KMS-11 (cell line): ENCODE measurements at regions not wholly inside any gene's neighbourhood (a gene's known extent, or its start where the extent isn't known, plus 50 kb on each side); places are given as distances from the start of the nearest gene placed in this dataset.

Experiments
- H2AFZ ChIP-seq: fragments of 200-600 bp; sonication (generic); 2 replicates; pipeline ENCODE4 v1.6.1; 2016; ENCODE audit warnings: antibody characterized with exemption, mixed run types, low read depth
- H3K27ac ChIP-seq: fragments of 200-600 bp; sonication (generic); 2 replicates; pipeline ENCODE4 v1.6.1; 2016; ENCODE audit warnings: mild to moderate bottlenecking, mixed run types
- H3K27me3 ChIP-seq: fragments of 200-600 bp; sonication (generic); 2 replicates; pipeline ENCODE4 v1.6.1; 2017; ENCODE audit warnings: mild to moderate bottlenecking, low read depth, mixed run types, moderate library complexity; ENCODE audit not compliant: insufficient read depth
- H3K36me3 ChIP-seq: fragments of 200-600 bp; sonication (generic); 2 replicates; pipeline ENCODE4 v1.6.1; 2017; ENCODE audit warnings: mild to moderate bottlenecking, mixed run types; ENCODE audit not compliant: insufficient read depth
- H3K4me1 ChIP-seq: fragments of 200-600 bp; sonication (generic); 2 replicates; pipeline ENCODE4 v1.6.1; 2016; ENCODE audit warnings: mild to moderate bottlenecking, low read depth, mixed run types; ENCODE audit not compliant: poor library complexity, severe bottlenecking
- H3K4me2 ChIP-seq: fragments of 200-600 bp; sonication (generic); 2 replicates; pipeline ENCODE4 v1.7.0; 2016; ENCODE audit warnings: mild to moderate bottlenecking, mixed run types
- H3K4me3 ChIP-seq: fragments of 200-600 bp; sonication (generic); IDR thresholded peaks from 2 replicates; pipeline ENCODE4 v1.6.1; 2017; ENCODE audit warnings: low read depth, low read length, mixed read lengths; ENCODE audit not compliant: insufficient read depth
- H3K79me2 ChIP-seq: fragments of 200-600 bp; sonication (generic); 2 replicates; pipeline ENCODE4 v1.6.1; 2016; ENCODE audit warnings: low read depth, mixed run types; ENCODE audit not compliant: insufficient read depth
- H3K9ac ChIP-seq: fragments of 200-600 bp; sonication (generic); 2 replicates; pipeline ENCODE4 v1.6.1; 2016; ENCODE audit warnings: mild to moderate bottlenecking, mixed run types
- H4K20me1 ChIP-seq: fragments of 200-600 bp; sonication (generic); 2 replicates; pipeline ENCODE4 v1.6.1; 2016; ENCODE audit warnings: mild to moderate bottlenecking, mixed run types; ENCODE audit not compliant: insufficient read depth
- CTCF ChIP-seq: fragments of 200-600 bp; sonication (generic); conservative IDR thresholded peaks from 2 replicates; pipeline ENCODE4 v1.6.1; 2017; ENCODE audit warnings: low read depth, mild to moderate bottlenecking, antibody characterized with exemption, low read length, moderate library complexity, mixed read lengths

GRCh38 chr7:16098585-16099179 lies 322.7 kb downstream of the CRPPA start:
- Histone ChIP-seq H3K27ac (no peak overlapping the region), H2AFZ (no peak overlapping the region), H3K9ac (no peak overlapping the region)

GRCh38 chr7:16098058-16098457 lies 323.3 kb downstream of the CRPPA start:
- no peak overlapping the region for H2AFZ ChIP-seq
- no peak for TF ChIP-seq CTCF

More at GRCh38 chr7:16098585-16099179, 322.7 kb downstream of the CRPPA start:
- H3K4me3 ChIP-seq: no peak overlapping the region
- no peaks in the 10 kb centered on the region for H3K4me1 ChIP-seq
- no peaks in the 10 kb centered on the region for H3K79me2 ChIP-seq
- no peaks in the 10 kb centered on the region for H3K36me3 ChIP-seq
- TF ChIP-seq CTCF: peak; percentile 66
- no peaks in the 10 kb centered on the region for H3K27me3 ChIP-seq
- no peaks in the 10 kb centered on the region for H4K20me1 ChIP-seq
- H3K4me2 ChIP-seq: no peak overlapping the region

GRCh38 chr7:16095171-16095950 lies 326.0 kb downstream of the CRPPA start:
- no peak overlapping the region for H3K9ac ChIP-seq
- no peak for TF ChIP-seq CTCF
- H3K79me2 ChIP-seq: no peaks in the 10 kb centered on the region
- H3K4me3 ChIP-seq: no peak overlapping the region
- no peaks in the 10 kb centered on the region for H3K4me1 ChIP-seq
- H3K4me2 ChIP-seq: no peak overlapping the region
- H2AFZ ChIP-seq: no peak overlapping the region
- no peaks in the 10 kb centered on the region for H4K20me1 ChIP-seq
- H3K27me3 ChIP-seq: no peaks in the 10 kb centered on the region
- H3K36me3 ChIP-seq: no peaks in the 10 kb centered on the region
- no peak overlapping the region for H3K27ac ChIP-seq

More at GRCh38 chr7:16098058-16098457, 323.3 kb downstream of the CRPPA start:
- Histone ChIP-seq H3K4me3 (no peak overlapping the region), H3K4me2 (no peak overlapping the region), H3K36me3 (no peaks in the 10 kb centered on the region), H3K4me1 (no peaks in the 10 kb centered on the region), H3K27ac (no peak overlapping the region), H3K79me2 (no peaks in the 10 kb centered on the region), H3K9ac (no peak overlapping the region), H3K27me3 (no peaks in the 10 kb centered on the region), H4K20me1 (no peaks in the 10 kb centered on the region)

GRCh38 chr7:16094651-16095050 lies 326.7 kb downstream of the CRPPA start:
- TF ChIP-seq CTCF: no peak
- Histone ChIP-seq H3K4me3 (no peak overlapping the region), H3K27me3 (no peaks in the 10 kb centered on the region), H3K9ac (no peak overlapping the region), H3K36me3 (no peaks in the 10 kb centered on the region), H3K79me2 (no peaks in the 10 kb centered on the region), H2AFZ (no peak overlapping the region), H4K20me1 (no peaks in the 10 kb centered on the region), H3K4me2 (no peak overlapping the region), H3K27ac (no peak overlapping the region), H3K4me1 (no peaks in the 10 kb centered on the region)
